HG03196 (cell line): ENCODE measurements at regions not wholly inside any gene's neighbourhood (a gene's known extent, or its start where the extent isn't known, plus 50 kb on each side); places are given as distances from the start of the nearest gene placed in this dataset.
A peak's percentile ranks its signal among the peaks of the same experiment; 100 is the strongest.

Experiments
- ATAC-seq: cut with Tn5 transposase; IDR thresholded peaks from one replicate; pipeline ENCODE4 v1.9.1; 2021; ENCODE audit not compliant: unreplicated experiment

- ATAC-seq = no peak
These were observed 145.5 kb upstream of the POU5F2 start for GRCh38 chr5:93886917-93887361.

- ATAC-seq = no peak
These were observed 144.9 kb upstream of the POU5F2 start for GRCh38 chr5:93886098-93886806.

GRCh38 chr5:93884254-93884653, 142.9 kb upstream of the POU5F2 start:
- ATAC-seq = no peak

GRCh38 chr5:93883459-93883858, 142.1 kb upstream of the POU5F2 start:
- no peak for ATAC-seq

- ATAC-seq = no peak
These were observed 134.3 kb upstream of the POU5F2 start for GRCh38 chr5:93875693-93876092.

GRCh38 chr5:93874491-93874890, 133.1 kb upstream of the POU5F2 start:
- peak; percentile 69 for ATAC-seq

- peak; percentile 60 for ATAC-seq
These were observed 132.7 kb upstream of the POU5F2 start for GRCh38 chr5:93874080-93874479.

GRCh38 chr5:93873211-93873736, 131.9 kb upstream of the POU5F2 start:
- no peak for ATAC-seq

GRCh38 chr5:93870649-93871048, 129.2 kb upstream of the POU5F2 start:
- no peak for ATAC-seq

- no peak for ATAC-seq
These were observed 127.5 kb upstream of the POU5F2 start for GRCh38 chr5:93868851-93869250.

- no peak for ATAC-seq
These were observed 108.9 kb upstream of the POU5F2 start for GRCh38 chr5:93850311-93850710.

GRCh38 chr5:93845376-93845775, 104.0 kb upstream of the POU5F2 start:
- ATAC-seq = no peak

- ATAC-seq = no peak
These were observed 90.0 kb upstream of the POU5F2 start for GRCh38 chr5:93831449-93831848.

- no peak for ATAC-seq
These were observed 89.5 kb upstream of the POU5F2 start for GRCh38 chr5:93830893-93831292.

- no peak for ATAC-seq
These were observed 87.9 kb upstream of the POU5F2 start for GRCh38 chr5:93829346-93829745.

GRCh38 chr5:93821891-93822415, 80.6 kb upstream of the POU5F2 start:
- no peak for ATAC-seq

GRCh38 chr5:93819668-93820067, 78.3 kb upstream of the POU5F2 start:
- ATAC-seq = no peak

GRCh38 chr5:93810780-93811179, 69.4 kb upstream of the POU5F2 start:
- no peak for ATAC-seq

GRCh38 chr5:93809430-93809829, 68.0 kb upstream of the POU5F2 start:
- ATAC-seq = no peak

GRCh38 chr5:93807846-93808245, 66.4 kb upstream of the POU5F2 start:
- no peak for ATAC-seq

- ATAC-seq = no peak
These were observed 64.4 kb upstream of the POU5F2 start for GRCh38 chr5:93805616-93806379.
